ENCODE measurements at regions not wholly inside any gene's neighbourhood (a gene's known extent, or its start where the extent isn't known, plus 50 kb on each side); places are given as distances from the start of the nearest gene placed in this dataset.
A peak's percentile ranks its signal among the peaks of the same experiment; 100 is the strongest.

DNA sequence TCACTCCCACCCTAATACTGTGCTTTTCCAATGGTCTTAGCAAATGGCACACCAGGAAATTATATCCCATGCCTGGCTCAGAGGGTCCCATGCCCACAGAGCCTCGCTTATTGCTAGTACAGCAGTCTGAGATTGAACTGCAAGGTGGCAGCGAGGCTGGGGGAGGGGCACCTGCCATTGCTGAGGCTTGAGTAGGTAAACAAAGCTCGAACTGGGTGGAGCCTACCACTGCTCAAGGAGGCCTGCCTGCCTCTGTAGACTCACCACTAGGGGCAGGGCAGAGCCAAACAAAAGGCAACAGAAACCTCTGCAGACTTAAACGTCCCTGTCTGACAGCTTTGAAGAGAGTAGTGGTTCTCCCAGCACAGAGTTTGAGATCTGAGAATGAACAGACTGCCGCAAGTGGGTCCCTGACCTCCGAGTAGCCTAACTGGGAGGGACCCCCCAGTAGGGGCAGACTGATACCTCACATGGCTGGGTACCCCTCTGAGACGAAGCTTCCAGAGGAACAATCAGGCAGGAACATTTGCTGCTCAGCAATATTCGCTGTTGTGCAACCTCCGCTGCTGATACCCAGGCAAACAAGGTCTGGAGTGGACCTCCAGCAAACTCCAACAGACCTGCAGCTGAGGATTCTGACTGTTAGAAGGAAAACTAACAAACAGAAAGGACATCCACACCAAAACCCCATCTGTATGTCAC lies 150.7 kb upstream of the FOXA2 start:
- DNase-seq (ENCODE audit: low spot score), result peak; percentile 9

DNA sequence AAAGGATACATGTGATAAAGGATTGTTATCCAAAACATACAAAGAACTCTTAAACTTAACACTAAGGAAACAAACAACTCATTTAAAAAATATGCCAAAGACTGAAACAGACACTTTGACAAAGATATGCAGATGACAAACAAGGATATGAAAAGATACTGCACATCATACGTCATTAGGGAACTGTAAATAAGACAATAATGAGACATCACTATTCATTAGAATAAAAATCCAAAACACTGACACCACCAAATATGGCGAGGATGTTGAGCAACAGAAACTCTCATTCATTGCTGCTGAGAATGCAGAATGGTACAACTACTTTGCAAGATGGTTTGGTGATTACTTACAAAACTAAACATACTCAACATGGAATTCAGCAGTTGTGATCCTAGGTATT lies 156.5 kb upstream of the FOXA2 start:
- DNase-seq (ENCODE audit: low spot score), result no peak

DNA sequence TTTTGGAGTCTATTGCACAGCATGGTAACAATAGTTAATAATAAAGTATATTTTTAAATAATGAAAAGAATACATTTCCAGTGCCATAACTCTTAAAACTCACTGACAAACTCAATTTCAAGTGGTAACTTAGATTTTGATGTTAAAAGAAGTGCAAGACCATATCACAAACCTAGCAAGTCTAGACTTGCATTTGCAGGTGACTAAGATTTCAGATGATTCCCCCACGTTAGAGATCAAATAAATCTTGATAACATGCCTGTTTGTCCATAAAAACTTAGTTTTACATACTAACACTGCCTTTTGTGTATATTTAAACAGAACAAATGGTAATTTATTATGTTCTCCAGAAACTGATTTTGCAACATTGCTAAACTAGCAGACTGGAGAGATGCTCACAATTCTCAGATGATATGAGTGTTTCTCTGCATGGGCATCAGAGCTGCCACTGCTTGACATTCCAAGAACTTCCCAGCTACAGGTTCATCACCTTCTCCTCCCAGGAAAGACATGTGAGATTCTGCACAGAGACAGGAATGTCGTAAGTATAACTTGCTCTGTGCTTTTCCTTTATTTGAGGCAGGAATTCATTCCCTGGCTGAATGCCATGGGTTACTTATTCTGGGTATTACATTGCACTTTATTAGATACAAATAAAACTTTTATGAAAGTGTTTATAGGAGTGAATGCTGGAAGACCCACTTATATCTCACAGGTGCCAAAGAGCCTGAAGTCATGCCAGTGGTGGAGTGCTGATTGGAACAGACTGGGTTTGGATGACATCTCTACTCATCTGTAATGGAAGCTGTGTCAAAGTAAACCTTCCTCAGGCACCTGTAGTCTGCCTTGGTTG lies 160.2 kb upstream of the FOXA2 start:
- DNase-seq (ENCODE audit: low spot score), result no peak

DNA sequence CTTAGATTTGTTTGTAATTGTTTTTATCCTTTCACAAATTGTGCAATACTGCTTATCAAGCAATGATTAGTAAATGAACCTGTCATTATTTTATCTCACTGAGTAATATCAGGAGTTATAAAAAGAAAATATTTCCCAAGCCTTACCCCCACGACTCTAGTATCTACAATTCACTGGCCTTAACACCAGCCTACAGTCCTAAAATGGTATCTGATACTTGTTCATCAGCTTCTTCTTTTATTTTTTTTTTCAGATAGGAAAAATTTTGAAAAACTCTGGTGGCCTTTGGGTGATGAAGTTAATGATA lies 160.8 kb upstream of the FOXA2 start:
- no peak for DNase-seq (ENCODE audit: low spot score)

DNA sequence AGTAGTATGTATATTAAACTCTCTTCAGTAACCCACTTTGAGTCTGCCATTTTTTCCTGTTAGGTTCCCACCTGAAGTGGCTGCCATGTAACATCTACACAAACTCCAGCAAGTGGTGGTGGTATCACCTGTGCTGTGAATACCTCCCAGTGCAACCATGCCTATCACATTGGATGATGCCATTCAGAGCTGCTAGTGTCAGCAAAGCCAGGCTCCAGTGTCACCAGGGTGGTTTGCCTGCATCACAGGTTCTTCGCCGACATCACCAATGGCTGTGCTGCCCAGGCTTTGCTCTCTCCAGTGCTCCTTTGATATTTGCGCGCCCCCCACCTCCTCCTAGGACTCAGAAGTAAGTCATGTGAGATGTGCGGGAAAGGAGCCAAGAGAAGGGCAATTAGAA lies 162.6 kb upstream of the FOXA2 start:
- DNase-seq (ENCODE audit: low spot score), result no peak

DNA sequence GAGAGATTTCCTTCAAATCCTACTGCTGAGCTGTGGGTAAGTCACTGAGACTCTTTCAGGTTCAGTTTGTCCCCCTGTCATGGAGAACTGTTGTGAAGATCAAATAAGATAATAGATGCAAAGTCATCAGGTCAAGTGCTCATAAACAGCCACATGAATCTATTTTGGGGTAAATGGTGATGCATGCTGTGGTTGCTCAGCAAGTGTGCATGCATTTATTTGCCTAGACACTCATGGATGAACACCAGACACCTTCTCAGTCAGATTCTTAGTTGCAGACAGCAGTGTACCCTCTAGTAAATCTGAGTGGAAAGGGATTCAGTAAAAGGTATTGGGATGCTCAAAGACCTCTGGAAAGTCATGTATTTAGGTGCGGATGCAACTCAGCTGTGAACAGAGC lies 168.0 kb upstream of the FOXA2 start:
- no peak for DNase-seq (ENCODE audit: low spot score)

DNA sequence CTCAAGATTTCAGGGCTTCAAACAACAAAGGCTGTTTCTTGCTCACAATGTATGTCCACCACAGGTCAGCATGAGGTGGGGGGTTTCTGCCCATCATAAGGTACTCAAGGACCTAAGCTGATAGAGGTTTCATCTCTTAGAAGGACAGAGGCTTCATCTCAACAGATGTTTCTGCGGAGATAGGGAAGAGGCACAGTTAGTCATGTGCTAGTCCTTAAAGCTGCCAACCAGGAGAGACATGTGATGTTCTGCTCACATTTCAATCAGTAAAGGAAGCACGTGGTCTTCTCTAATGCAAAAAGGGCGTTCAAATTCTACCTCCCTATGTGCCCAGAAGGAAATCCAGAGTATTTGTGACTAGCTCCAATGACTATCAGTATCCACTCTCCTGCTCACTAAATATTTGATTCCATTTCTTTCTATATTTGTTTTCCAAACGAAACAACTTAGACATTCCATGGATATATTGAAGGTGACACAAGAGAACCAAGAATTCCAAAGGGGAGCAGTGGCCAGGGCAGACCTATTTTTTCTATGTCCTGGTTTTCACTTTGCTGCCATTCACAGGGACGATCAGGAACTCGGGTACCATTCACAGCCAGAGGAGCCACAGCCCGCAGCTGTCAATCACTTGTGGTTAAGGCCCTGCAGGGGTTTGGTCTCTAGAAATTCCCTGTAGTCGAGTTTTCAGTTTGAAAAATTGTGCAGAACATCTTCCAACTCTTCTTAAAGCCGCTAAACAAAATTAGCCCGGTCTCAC lies 173.2 kb upstream of the FOXA2 start:
- DNase-seq (ENCODE audit: low spot score), result no peak

DNA sequence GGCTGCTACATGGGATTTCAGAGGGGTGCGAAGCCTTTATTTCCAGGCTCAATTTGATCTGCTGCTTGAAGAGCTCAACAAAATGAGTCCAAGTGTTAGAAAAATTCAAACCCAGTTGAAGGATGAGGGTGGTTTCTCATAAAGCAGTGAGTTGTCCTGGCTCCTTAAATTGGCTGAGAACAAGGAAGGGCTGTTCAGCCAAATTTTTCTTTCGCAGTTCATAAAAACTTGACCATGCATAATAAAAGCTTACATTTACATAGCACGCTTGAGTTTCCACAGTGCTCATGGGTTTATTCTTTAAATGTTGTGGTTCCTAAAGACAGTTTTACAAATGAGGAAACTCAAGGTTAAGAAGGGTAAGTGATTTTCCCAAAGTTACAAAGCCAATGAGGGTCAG lies 174.4 kb upstream of the FOXA2 start:
- DNase-seq (ENCODE audit: low spot score), result no peak

DNA sequence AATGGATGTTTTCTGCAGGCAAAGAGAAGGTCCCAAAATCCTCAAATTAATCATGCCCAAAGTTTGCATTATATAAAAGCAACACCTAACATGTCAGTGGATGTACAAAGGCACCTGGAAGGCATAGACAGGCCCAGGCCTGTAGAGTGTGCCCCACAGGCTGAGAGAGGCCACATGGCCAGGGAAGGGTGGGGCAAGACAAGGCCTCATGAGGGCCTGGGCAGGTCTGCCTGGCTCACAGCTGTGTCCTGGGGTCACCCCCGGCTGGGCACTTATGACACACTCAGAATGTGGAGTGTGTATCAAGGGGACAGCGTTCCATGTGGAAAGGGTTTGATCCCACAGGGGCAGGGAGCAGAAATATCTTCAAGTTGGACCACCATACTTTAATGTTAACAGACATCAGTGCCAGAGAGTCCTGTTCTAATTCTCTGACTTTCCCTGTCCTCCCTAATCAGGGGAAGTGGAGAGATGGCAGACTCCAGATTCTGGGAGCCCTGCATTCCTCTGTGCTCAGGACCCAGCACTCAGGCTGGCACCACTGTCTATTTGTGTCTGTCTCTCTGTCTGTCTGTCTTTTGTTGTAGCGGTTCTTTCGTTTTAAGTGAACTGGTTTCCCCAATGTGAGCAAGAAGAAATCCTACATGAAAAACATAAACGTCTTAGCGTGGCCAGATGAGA lies 178.3 kb upstream of the FOXA2 start:
- no peak for DNase-seq (ENCODE audit: low spot score)

DNA sequence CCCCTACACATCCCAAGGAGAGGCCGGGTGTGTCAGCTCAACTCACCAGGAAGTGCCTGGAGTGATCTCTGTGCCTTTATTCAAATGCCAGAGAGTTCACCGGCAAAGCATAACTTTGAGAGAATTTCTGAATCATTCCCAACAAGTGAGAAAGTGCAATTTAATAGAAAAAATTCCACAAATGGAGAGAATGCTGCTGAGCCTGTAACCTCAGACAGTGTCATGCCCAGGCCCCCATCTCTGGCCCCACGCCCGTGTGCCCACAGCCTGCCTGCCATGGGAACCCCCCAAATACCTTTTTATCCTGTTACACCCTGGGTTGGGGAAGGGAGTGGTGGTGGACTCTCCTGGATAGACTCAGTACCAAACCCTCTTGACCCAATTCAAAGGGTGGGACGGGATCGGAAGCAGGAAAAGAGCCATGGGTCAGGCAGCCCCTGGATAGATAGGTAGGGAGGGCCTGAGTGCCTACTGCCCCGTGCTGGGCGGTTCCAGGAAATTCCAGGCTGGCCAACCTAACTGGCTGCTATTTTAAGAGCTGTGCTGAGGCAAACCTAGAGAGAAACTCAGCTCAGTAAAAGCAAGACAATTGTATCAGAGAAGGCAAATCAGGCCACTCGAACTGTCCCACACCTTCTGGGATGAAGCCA lies 179.0 kb upstream of the FOXA2 start:
- no peak for DNase-seq (ENCODE audit: low spot score)

DNA sequence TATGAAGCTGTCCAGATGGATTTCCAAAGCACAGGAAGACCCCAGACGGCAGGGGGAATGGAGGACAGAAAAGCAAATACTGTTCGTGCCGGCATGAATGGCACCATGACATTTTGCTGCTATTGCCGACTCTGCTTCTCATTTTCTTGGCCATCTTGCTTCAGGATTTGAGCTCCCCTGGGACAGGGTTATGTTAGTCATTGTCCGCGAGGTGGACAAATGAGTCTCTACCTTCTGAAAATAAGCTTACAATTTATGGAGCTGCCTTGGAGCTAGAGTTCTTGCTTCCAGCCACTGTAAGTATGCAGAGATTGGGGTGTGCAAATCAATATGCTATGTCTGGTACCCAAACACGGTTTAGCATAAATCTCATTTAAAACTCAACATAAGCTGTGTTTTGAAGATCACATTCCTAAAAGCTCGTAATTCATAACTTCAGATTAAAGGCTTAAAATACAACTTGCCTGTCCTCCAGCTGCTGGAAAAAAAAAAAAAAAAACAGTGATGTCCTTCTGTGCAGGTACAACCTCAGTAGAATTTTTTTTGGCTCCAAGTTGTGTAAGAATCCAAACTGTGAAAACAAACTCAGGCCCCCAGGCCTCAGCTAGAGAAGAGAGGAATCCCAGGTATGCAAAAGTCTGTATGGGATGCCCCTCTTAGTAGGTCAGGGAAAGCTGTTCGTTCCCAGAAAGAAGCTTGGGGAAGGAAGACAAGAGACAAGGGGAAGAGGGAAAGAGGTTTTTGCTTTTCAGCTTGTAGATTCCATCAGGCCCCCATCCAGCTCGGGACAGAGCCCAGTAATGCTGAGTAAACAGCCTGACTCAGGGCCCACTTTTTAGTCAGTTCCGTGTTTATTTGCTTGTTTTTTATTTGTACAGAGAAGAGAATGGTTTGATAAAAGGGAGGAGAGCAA lies 184.2 kb upstream of the FOXA2 start:
- DNase-seq (ENCODE audit: low spot score), result no peak

DNA sequence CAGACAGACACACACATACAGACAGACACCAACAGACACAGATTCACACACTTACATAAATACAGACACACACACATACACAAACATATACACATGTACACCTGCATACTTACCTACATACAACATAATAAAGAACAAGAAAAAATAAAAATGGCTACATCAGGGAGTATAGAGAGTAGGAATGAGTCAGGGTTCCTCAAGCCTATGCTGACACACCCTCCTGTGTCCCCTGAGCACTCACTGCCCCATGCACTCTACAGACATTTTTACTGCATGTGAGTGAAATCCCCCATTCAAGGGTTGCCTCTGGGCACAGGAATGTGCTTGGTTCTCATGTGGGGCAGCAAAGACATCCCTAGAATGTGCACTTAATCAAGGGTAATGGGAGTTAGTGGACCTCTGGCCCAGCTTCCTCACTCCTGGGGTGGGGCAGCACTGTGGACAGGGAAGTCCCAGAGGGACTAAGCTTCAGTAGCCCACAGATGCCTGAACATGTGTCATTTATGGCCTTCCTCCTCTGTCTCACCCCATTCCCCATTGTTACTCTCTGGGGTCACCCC lies 185.9 kb upstream of the FOXA2 start:
- DNase-seq (ENCODE audit: low spot score), result no peak

DNA sequence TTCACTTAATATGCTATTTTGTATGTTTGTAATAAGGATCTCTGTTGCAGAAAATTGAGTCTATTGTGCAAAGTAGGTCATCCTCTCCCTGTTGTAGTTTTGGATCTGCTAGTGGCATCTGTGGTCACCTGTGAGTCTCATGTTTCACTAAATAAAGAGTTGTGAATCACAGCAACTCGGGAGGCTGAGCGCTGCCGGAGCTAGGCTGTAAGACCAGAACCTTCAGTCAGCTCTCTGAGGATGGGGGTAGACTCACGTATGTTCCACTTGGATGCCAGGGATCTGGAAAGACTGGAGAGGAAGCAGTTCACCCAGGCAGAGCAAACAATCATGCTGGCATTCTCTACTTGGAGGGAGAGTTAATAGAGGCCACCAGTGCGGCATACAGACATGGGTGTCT lies 187.3 kb upstream of the FOXA2 start:
- DNase-seq (ENCODE audit: low spot score), result no peak

DNA sequence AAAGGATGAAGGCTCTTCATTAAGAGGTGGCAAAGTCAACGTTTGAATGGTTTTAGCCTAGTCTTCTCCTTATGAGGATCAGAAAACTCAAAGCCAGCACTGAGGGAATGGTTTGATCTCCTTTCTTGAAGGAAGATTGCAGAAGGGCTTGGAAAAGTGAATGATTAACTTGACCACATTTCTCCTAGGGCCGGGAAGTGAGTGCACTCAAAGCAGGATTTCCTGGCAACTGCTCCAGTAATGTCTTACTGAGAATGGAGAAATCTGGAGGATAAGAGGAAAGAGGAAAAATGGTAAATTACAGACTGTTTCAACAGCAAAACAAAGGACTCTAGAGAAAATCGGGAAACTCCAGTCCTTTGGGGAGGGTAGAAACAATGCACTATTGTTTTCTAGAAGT lies 189.0 kb upstream of the FOXA2 start:
- no peak for DNase-seq (ENCODE audit: low spot score)

DNA sequence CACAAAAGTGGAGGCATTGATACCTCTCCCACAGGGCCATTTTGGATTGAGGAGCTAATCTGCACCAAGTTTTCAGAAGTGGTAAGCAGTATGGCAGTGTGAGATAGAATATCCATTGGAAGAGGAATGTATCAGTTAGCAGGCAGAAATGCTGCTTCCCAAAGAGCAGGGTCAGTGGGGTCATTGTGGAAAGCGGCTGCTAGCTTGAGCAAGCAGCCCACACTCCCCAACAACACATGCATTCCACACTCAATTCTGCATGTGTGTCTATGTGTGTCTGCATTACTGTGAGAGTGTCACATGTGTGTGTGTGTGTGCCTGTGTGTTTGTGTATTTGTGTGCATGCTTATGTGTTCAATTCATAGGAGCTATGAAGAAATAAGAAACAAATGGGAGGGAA lies 190.9 kb upstream of the FOXA2 start:
- DNase-seq (ENCODE audit: low spot score), result no peak

DNA sequence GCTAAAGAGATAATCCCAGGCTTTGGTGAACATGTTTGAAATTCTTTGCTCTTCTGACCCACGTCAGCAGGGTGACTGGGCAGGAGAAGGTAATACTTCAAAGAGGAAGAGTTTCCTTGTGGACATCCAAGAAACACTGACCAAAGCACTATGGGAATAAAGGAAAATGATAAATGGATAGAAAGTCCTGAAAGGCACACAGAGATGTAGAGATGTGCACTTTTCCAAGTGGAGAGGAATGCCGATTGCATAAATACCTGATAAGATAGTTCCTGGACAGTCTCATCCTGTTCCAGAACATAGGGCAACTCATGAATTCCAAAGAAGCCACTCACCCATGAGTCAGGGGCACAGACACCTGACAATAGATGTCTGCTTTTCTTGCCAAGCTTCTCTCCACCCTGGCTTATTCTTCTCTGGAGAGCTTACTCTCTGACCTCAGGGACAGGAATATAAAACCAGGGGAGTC lies 191.3 kb upstream of the FOXA2 start:
- DNase-seq (ENCODE audit: low spot score), result no peak

DNA sequence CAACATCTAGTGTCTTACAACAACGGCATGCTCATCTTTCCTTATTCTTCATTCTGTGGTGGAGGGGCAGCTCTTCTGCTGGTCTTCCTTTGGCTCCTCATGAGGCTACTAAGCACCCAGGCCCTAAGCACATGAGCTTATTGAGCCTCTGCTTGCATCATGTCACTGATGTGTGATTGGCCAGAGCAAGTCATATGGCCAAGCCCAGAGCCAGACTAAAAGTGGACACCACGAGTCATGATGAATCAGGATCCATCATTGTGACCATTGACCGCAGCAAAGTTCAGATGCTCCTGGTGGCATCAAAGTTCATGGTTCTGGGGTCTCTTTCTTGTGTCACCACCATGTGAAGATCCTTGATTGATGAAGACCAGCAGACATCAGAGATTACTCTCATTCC lies 192.0 kb upstream of the FOXA2 start:
- no peak for DNase-seq (ENCODE audit: low spot score)

DNA sequence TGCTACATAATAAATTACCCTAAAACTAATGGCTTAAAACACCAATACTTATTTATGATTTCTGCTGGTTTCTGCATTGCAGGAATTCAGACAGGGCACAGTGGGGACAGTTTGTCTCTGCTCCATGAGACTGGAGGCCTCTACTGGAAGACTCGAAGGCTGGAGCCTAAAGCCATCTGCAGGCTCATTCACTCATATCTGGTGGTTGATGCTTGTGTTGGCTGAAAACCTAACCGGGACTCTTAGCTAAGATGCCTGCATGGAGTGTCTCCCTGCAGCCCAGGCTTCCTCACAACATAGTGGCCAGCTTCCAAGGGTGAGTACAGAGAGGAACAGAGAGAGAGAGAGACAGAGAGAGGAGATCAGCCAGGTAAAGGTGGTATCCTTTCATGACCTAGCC lies 195.5 kb upstream of the FOXA2 start:
- no peak for DNase-seq (ENCODE audit: low spot score)

DNA sequence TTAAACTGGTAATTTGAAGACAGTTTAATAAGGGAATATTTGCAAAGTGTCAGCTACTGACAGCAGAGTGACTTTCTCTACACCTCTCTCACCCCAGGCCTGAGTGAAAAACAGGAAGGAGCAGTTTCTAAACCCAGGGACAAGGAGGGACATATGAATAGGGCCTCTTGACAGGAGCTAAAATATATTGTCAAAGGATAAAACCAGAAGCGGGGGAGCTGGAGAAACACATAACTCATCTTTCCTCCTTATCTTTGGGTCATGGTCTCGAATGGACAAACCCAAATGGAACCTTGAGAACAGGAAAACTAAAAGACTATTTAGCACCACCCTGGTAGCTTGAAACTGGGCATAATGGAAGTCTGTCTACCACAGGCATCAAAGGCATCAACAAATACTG lies 197.5 kb upstream of the FOXA2 start:
- DNase-seq (ENCODE audit: low spot score), result no peak

DNA sequence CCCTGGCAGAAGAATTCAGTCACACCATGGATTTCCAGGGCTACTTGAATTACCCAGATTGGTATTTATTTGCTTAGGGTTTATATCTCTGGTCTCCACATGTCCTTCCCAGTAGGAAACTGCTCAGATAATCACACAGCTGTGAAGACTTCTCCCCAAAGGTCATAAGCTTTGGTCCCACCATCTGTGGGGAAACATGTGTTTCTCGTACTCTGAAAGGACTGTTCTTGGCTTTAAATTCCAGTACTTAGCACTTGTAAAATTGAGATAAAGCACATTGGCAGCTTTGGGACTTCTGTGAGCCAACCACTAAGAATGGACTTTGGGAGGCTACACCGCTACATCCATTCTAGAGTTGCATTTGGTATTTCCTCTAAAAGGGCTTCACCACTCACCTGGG lies 205.3 kb upstream of the FOXA2 start:
- no peak for DNase-seq (ENCODE audit: low spot score)

DNA sequence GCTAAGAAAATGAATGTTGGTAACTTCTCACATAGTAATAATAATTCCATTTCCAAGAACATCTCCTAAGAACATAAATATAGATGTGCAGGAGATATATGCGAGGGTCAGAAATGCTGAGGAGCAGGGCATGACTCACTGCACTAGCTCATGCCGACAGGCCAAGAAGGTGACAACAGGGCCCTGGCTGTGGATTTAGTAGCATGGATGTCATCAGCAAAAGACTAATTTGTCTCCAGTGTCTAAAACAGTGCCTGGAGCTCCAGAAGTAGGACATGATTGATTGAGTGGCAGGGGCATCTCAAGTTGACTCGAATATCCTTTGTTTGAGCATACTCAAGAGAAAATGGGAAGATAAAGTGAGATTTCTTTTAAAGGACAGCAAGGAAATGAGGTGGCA lies 207.0 kb upstream of the FOXA2 start:
- no peak for DNase-seq (ENCODE audit: low spot score)
